HG03469 (cell line): ENCODE measurements at regions not wholly inside any gene's neighbourhood (a gene's known extent, or its start where the extent isn't known, plus 50 kb on each side); places are given as distances from the start of the nearest gene placed in this dataset.

Source experiments
- ATAC-seq: cut with Tn5 transposase; IDR thresholded peaks from one replicate; pipeline ENCODE4 v1.9.1; 2021; ENCODE audit warnings: mild to moderate bottlenecking, moderate library complexity, moderate number of reproducible peaks; ENCODE audit not compliant: unreplicated experiment

GRCh38 chr16:14337303-14338191, 266.4 kb downstream of the MRTFB start:
- ATAC-seq = no peak

DNA sequence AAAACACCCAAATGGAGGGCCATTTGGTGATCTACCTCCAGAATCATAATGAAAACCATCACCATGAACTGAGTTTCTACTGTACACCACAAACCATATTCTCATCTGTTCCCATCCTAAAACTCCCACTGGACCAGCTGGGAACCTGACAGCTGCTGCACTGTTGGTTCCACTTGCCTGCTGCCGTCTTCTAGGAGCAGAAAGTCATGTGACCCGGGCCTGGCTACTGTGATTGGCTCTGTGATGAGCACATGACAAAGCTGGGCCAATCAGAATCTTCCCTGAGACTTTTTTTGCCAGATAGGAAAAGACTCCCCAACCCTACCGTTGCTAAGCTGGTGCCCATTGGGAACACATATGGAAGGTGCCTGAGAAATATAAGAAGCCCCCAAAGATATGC, 264.2 kb downstream of the MRTFB start:
- no peak for ATAC-seq

GRCh38 chr16:14334366-14335080, 263.4 kb downstream of the MRTFB start:
- no peak for ATAC-seq

DNA sequence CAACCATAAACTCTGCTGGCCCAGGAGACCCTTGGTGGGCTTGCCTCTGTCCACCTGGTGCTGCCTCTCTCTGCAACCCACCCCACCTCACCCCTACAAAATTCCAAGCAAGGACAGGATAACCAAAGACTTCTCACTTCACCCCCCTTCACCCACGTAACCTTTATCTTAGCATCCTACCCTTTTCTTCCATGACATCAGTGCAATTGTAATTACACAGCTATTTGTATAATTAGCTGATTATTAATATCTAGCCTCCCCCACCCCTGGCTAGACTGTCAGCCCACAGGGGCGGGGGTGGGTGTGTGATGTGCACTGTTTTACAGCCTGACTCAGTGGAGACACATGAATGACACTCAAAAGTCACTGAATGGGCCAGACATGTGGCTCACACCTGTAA, 262.2 kb downstream of the MRTFB start:
- ATAC-seq = no peak

- no peak for ATAC-seq
These were observed 259.9 kb downstream of the MRTFB start for GRCh38 chr16:14331020-14331419.

GRCh38 chr16:14329727-14330350, 258.7 kb downstream of the MRTFB start:
- no peak for ATAC-seq

- ATAC-seq = no peak
These were observed 254.6 kb downstream of the MRTFB start for GRCh38 chr16:14325502-14326401.

DNA sequence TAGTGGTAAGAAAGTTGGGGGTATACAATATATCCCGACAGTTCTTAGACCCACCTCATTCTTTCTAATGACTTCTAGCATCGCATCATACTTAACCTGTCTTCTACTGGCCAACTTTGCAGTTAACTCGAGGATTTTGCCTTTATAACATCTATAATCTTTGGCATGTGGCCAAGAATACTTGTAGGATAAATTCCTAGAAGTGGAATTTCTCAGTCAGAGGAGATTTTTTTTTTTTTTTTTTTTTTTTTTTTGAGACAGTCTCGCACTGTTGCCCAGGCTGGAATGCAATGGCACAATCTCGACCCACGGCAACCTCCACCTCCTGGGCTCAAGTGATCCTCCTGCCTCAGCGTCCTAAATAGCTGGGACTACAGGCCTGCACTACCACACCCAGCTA, 253.5 kb downstream of the MRTFB start:
- ATAC-seq = no peak

DNA sequence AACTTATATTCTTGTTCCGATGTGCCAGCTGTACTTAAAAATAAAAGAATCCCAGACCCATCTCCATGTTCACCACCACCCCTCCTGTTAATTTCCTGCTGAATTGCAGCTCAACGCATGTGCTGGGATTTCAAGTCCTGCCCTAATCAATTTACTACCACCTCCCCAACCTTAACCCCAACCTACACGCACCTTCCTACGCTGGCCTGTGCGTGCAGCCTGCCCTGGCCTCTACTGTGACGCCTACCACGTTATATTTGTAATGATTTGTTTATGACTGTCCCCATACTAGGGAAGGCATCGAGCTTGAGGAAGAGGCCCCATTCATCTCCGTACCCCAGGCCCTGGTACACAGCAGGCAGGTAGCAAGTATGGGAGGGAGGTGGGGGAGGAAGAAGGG, 251.1 kb downstream of the MRTFB start:
- no peak for ATAC-seq

- no peak for ATAC-seq
These were observed 250.4 kb downstream of the MRTFB start for GRCh38 chr16:14321542-14321941.

GRCh38 chr16:14320406-14320805, 249.3 kb downstream of the MRTFB start:
- no peak for ATAC-seq
